ENCODE measurements at regions not wholly inside any gene's neighbourhood (a gene's known extent, or its start where the extent isn't known, plus 50 kb on each side); places are given as distances from the start of the nearest gene placed in this dataset.

DNA sequence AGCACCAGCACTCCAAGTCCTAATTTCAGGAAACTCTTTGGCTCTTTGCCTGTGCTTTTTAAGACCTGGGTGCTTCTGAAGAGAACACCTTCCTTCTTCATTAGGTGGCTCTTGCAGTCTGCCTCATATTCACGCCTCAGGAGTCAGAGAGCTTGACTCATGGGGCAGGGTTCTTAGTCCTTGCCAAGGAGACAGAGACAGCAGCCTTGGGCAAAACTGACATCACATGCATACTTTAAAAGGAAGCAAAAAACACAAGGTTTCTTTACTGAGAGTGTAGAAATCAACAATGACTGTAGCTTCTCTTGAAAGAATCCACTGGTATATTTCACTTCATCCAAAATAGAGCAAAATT is 780.6 kb downstream of the INHBA start:
- Histone ChIP-seq H3K27ac (ENCODE audit: low read depth, low read length, poor library complexity, severe bottlenecking) (no peak overlapping the region), H3K9me2 (ENCODE audit: insufficient read depth, low read length) (0 out of 2 replicates have a peak, but pooled peaks cover 4% of the 10 kb centered on the region), H3K9me3 (ENCODE audit: low read length) (no peaks in the 10 kb centered on the region), H3K36me3 (ENCODE audit: insufficient read depth, low read length) (no peaks in the 10 kb centered on the region), H2AFZ (ENCODE audit: low read length) (no peak overlapping the region), H4K20me1 (ENCODE audit: insufficient read depth, low read length) (no peaks in the 10 kb centered on the region), H3K79me2 (ENCODE audit: insufficient read depth, low read depth, low read length) (no peaks in the 10 kb centered on the region), H3K4me1 (ENCODE audit: insufficient read depth, low read length, poor library complexity, severe bottlenecking) (peaks cover 1% of the 10 kb centered on the region), H3K4me3 (ENCODE audit: low read depth, low read length, poor library complexity, severe bottlenecking) (no peak overlapping the region), H3K4me2 (ENCODE audit: low read length) (no peak overlapping the region)
- DNase-seq (ENCODE audit: low spot score) = no peak
- BruUV-seq (replicated peaks) = no TSS peak
- ChIA-PET CTCF (ENCODE audit: unreplicated experiment) (no interaction called here), POLR2A (interaction anchor here (1.5 kb wide), 1 partner anchor 14 kb away, joined by 3 read pairs; no protein-coding TSS in a partner anchor)
- intact Hi-C loops (cut with micrococcal nuclease; ENCODE audit: unreplicated experiment) = no loop called here
- TF ChIP-seq EZH2phosphoT487 (IDR thresholded peaks at IDR 0.05; ENCODE audit: borderline replicate concordance, low read depth, low read length) = no peak
- TF ChIP-seq, protein P1, sequence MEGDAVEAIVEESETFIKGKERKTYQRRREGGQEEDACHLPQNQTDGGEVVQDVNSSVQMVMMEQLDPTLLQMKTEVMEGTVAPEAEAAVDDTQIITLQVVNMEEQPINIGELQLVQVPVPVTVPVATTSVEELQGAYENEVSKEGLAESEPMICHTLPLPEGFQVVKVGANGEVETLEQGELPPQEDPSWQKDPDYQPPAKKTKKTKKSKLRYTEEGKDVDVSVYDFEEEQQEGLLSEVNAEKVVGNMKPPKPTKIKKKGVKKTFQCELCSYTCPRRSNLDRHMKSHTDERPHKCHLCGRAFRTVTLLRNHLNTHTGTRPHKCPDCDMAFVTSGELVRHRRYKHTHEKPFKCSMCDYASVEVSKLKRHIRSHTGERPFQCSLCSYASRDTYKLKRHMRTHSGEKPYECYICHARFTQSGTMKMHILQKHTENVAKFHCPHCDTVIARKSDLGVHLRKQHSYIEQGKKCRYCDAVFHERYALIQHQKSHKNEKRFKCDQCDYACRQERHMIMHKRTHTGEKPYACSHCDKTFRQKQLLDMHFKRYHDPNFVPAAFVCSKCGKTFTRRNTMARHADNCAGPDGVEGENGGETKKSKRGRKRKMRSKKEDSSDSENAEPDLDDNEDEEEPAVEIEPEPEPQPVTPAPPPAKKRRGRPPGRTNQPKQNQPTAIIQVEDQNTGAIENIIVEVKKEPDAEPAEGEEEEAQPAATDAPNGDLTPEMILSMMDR (conservative IDR thresholded peaks at IDR 0.05; ENCODE audit: low read length) = no peak

GRCh38 chr7:40921589-40922315 is 781.1 kb downstream of the INHBA start:
- Histone ChIP-seq H3K9me3 (ENCODE audit: low read length) (no peaks in the 10 kb centered on the region), H3K79me2 (ENCODE audit: insufficient read depth, low read depth, low read length) (no peaks in the 10 kb centered on the region), H3K4me3 (ENCODE audit: low read depth, low read length, poor library complexity, severe bottlenecking) (no peak overlapping the region), H3K4me1 (ENCODE audit: insufficient read depth, low read length, poor library complexity, severe bottlenecking) (no peaks in the 10 kb centered on the region), H3K4me2 (ENCODE audit: low read length) (no peak overlapping the region), H3K27ac (ENCODE audit: low read depth, low read length, poor library complexity, severe bottlenecking) (no peak overlapping the region), H4K20me1 (ENCODE audit: insufficient read depth, low read length) (no peaks in the 10 kb centered on the region), H3K36me3 (ENCODE audit: insufficient read depth, low read length) (no peaks in the 10 kb centered on the region), H3K9me2 (ENCODE audit: insufficient read depth, low read length) (0 out of 2 replicates have a peak, but pooled peaks cover 4% of the 10 kb centered on the region), H2AFZ (ENCODE audit: low read length) (no peak overlapping the region)
- BruUV-seq (replicated peaks) = no TSS peak
- TF ChIP-seq EZH2phosphoT487 (IDR thresholded peaks at IDR 0.05; ENCODE audit: borderline replicate concordance, low read depth, low read length) = no peak
- TF ChIP-seq, protein P1 (conservative IDR thresholded peaks at IDR 0.05; ENCODE audit: low read length) = no peak
- ChIA-PET POLR2A (interaction anchor here (0.6 to 1.5 kb wide), 3 partner anchors 13 to 704 kb away, joined by 3 to 5 read pairs (median 3); no protein-coding TSS in a partner anchor), CTCF (ENCODE audit: unreplicated experiment) (no interaction called here)
- DNase-seq (ENCODE audit: low spot score) = no peak
- intact Hi-C loops (cut with micrococcal nuclease; ENCODE audit: unreplicated experiment) = no loop called here

- ChIA-PET CTCF (ENCODE audit: unreplicated experiment) (no interaction called here), POLR2A (interaction anchor here (0.6 to 0.7 kb wide), 2 partner anchors 571 to 740 kb away, joined by 3 read pairs; no protein-coding TSS in a partner anchor)
- no peaks in the 10 kb centered on the region for H3K4me1 ChIP-seq (ENCODE audit: insufficient read depth, low read length, poor library complexity, severe bottlenecking)
- TF ChIP-seq, protein P1 (conservative IDR thresholded peaks at IDR 0.05; ENCODE audit: low read length) = no peak
- no peak for TF ChIP-seq EZH2phosphoT487 (IDR thresholded peaks at IDR 0.05; ENCODE audit: borderline replicate concordance, low read depth, low read length)
- intact Hi-C loops (cut with micrococcal nuclease; ENCODE audit: unreplicated experiment) = no loop called here
- H4K20me1 ChIP-seq (ENCODE audit: insufficient read depth, low read length) = no peaks in the 10 kb centered on the region
- no peaks in the 10 kb centered on the region for H3K79me2 ChIP-seq (ENCODE audit: insufficient read depth, low read depth, low read length)
- H2AFZ ChIP-seq (ENCODE audit: low read length) = no peak overlapping the region
- H3K9me2 ChIP-seq (ENCODE audit: insufficient read depth, low read length) = no peaks in the 10 kb centered on the region
- DNase-seq (ENCODE audit: low spot score) = no peak
- no peaks in the 10 kb centered on the region for H3K9me3 ChIP-seq (ENCODE audit: low read length)
- no peak overlapping the region for H3K4me2 ChIP-seq (ENCODE audit: low read length)
- no peak overlapping the region for H3K27ac ChIP-seq (ENCODE audit: low read depth, low read length, poor library complexity, severe bottlenecking)
- H3K4me3 ChIP-seq (ENCODE audit: low read depth, low read length, poor library complexity, severe bottlenecking) = no peak overlapping the region
- no TSS peak for BruUV-seq (replicated peaks)
- H3K36me3 ChIP-seq (ENCODE audit: insufficient read depth, low read length) = no peaks in the 10 kb centered on the region
Observed at GRCh38 chr7:40918701-40919271, 784.0 kb downstream of the SUGCT start.
